ENCODE measurements at regions not wholly inside any gene's neighbourhood (a gene's known extent, or its start where the extent isn't known, plus 50 kb on each side); places are given as distances from the start of the nearest gene placed in this dataset.

- no peaks in the 10 kb centered on the region for H4K20me1 ChIP-seq (replicated peaks; ENCODE audit: control insufficient read depth, extremely low read depth, insufficient read depth, low read length)
- no peaks in the 10 kb centered on the region for H3K9me1 ChIP-seq (replicated peaks; ENCODE audit: control insufficient read depth, extremely low read depth, insufficient read depth, low read length)
- POLR2A ChIA-PET: no interaction called here
- no peak overlapping the region for H3K27ac ChIP-seq (ENCODE audit: insufficient read depth, low read depth, low read length)
- dilution Hi-C loops (cut with MboI; ENCODE audit: extremely low pct_ligation_motif_present, low sequenced_read_pairs) (no loop called here), intact Hi-C loops (cut with micrococcal nuclease) (no loop called here)
- no peaks in the 10 kb centered on the region for H3K4me1 ChIP-seq (ENCODE audit: control insufficient read depth, extremely low read depth, insufficient read depth, low read length)
- H3K9me3 ChIP-seq (replicated peaks; ENCODE audit: control insufficient read depth, insufficient read depth, low read length): peaks cover 8% of the 10 kb centered on the region
- H3K79me2 ChIP-seq (ENCODE audit: control insufficient read depth, insufficient read depth, low read length): no peaks in the 10 kb centered on the region
- CTCF ChIA-PET: no interaction called here
- no peaks in the 10 kb centered on the region for H3K27me3 ChIP-seq (ENCODE audit: control insufficient read depth in 2 of 2, insufficient read depth in 2 of 2, low read length in 2 of 2)
- no peak overlapping the region for H2AFZ ChIP-seq (ENCODE audit: low read depth, low read length)
- H3K4me2 ChIP-seq (ENCODE audit: insufficient read depth, low read length): no peak overlapping the region
- no peak overlapping the region for H3K9ac ChIP-seq (replicated peaks; ENCODE audit: extremely low read depth, insufficient read depth, low read length)
- no peak overlapping the region for H3K4me3 ChIP-seq (replicated peaks in 1 of 3; ENCODE audit: insufficient read depth in 1 of 3, low read depth in 1 of 3, low read length in 3 of 3)
- no TSS peak for BruUV-seq (replicated peaks)
- TF ChIP-seq JUN (IDR thresholded peaks at IDR 0.05; ENCODE audit: borderline replicate concordance, insufficient read depth, insufficient read length, low read depth) (no peak), GATA2 (IDR thresholded peaks at IDR 0.05; ENCODE audit: insufficient read depth, insufficient read length, low read depth, low read length) (no peak), FOS (IDR thresholded peaks at IDR 0.05; ENCODE audit: borderline replicate concordance, insufficient read depth, low read length) (no peak), POLR2AphosphoS5 (IDR thresholded peaks at IDR 0.05; ENCODE audit: insufficient read depth, low read depth, low read length) (no peak), POLR2A (IDR thresholded peaks at IDR 0.05; ENCODE audit: low read depth, low read length) (no peak), MAX (IDR thresholded peaks at IDR 0.05; ENCODE audit: insufficient read depth, insufficient read length) (no peak), EZH2 (IDR thresholded peaks at IDR 0.05; ENCODE audit: borderline replicate concordance, low read depth, low read length, severe bottlenecking) (no peak), MYC (IDR thresholded peaks at IDR 0.05; ENCODE audit: low read depth, low read length) (no peak)
- TF ChIP-seq, protein P1, sequence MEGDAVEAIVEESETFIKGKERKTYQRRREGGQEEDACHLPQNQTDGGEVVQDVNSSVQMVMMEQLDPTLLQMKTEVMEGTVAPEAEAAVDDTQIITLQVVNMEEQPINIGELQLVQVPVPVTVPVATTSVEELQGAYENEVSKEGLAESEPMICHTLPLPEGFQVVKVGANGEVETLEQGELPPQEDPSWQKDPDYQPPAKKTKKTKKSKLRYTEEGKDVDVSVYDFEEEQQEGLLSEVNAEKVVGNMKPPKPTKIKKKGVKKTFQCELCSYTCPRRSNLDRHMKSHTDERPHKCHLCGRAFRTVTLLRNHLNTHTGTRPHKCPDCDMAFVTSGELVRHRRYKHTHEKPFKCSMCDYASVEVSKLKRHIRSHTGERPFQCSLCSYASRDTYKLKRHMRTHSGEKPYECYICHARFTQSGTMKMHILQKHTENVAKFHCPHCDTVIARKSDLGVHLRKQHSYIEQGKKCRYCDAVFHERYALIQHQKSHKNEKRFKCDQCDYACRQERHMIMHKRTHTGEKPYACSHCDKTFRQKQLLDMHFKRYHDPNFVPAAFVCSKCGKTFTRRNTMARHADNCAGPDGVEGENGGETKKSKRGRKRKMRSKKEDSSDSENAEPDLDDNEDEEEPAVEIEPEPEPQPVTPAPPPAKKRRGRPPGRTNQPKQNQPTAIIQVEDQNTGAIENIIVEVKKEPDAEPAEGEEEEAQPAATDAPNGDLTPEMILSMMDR (IDR thresholded peaks at IDR 0.05; ENCODE audit: extremely low read depth in 1 of 2, insufficient read depth in 1 of 2, low read depth in 1 of 2, low read length in 2 of 2): no peak
- no peaks in the 10 kb centered on the region for H3K36me3 ChIP-seq (ENCODE audit: control insufficient read depth in 2 of 2, extremely low read depth in 1 of 2, insufficient read depth in 2 of 2, low read length in 2 of 2)
- DNase-seq (ENCODE audit: low read depth, low spot score): no peak
- no peak for FAIRE-seq
Observed at GRCh38 chr16:5428932-5429331, 331.3 kb upstream of the EEF2KMT start.
